ENCODE measurements at regions not wholly inside any gene's neighbourhood (a gene's known extent, or its start where the extent isn't known, plus 50 kb on each side); places are given as distances from the start of the nearest gene placed in this dataset.

GRCh38 chr2:186941853-186942252, 92.9 kb upstream of the ZSWIM2 start:
- Histone ChIP-seq H3K27ac (no peak overlapping the region), H3K9me3 (no peaks in the 10 kb centered on the region), H3K27me3 (no peaks in the 10 kb centered on the region), H3K4me1 (no peaks in the 10 kb centered on the region), H3K4me3 (no peak overlapping the region), H3K36me3 (no peaks in the 10 kb centered on the region)
- intact Hi-C loops (cut with DNase I), result no loop called here
- WGBS, 2 donors, result 33 to 82% methylated on average over 1 of the region's 1 CpG
- no peak for TF ChIP-seq POLR2A (IDR thresholded peaks at IDR 0.05)
- TF ChIP-seq CTCF (IDR thresholded peaks at IDR 0.05), result no peak
- DNase-seq, result no peak

- no peak for TF ChIP-seq CTCF (IDR thresholded peaks at IDR 0.05)
- TF ChIP-seq POLR2A (IDR thresholded peaks at IDR 0.05), result no peak
- 49 to 53% methylated on average over 2 of the region's 2 CpGs for WGBS, 2 donors
- Histone ChIP-seq H3K4me3 (no peak overlapping the region), H3K9me3 (no peaks in the 10 kb centered on the region), H3K4me1 (no peaks in the 10 kb centered on the region), H3K36me3 (no peaks in the 10 kb centered on the region), H3K27me3 (no peaks in the 10 kb centered on the region), H3K27ac (no peak overlapping the region)
- no peak for DNase-seq
- intact Hi-C loops (cut with DNase I), result no loop called here
Observed at GRCh38 chr2:186940463-186940862, 91.5 kb upstream of the ZSWIM2 start.

GRCh38 chr2:186934420-186934819, 85.5 kb upstream of the ZSWIM2 start:
- no peak for DNase-seq
- TF ChIP-seq CTCF (IDR thresholded peaks at IDR 0.05) (no peak), POLR2A (IDR thresholded peaks at IDR 0.05) (no peak)
- H3K4me1 ChIP-seq, result no peaks in the 10 kb centered on the region
- no peaks in the 10 kb centered on the region for H3K36me3 ChIP-seq
- no peaks in the 10 kb centered on the region for H3K27me3 ChIP-seq
- H3K9me3 ChIP-seq, result no peaks in the 10 kb centered on the region
- no peak overlapping the region for H3K27ac ChIP-seq
- no peak overlapping the region for H3K4me3 ChIP-seq
- 78 to 83% methylated on average over 4 of the region's 4 CpGs for WGBS, 2 donors
- intact Hi-C loops (cut with DNase I), result no loop called here

GRCh38 chr2:186927867-186928191, 78.9 kb upstream of the ZSWIM2 start:
- Histone ChIP-seq H3K4me1 (no peaks in the 10 kb centered on the region), H3K9me3 (no peaks in the 10 kb centered on the region), H3K27me3 (no peaks in the 10 kb centered on the region), H3K4me3 (no peak overlapping the region), H3K27ac (no peak overlapping the region), H3K36me3 (no peaks in the 10 kb centered on the region)
- intact Hi-C loops (cut with DNase I), result no loop called here
- no peak for DNase-seq
- TF ChIP-seq CTCF (IDR thresholded peaks at IDR 0.05), result no peak
- no peak for TF ChIP-seq POLR2A (IDR thresholded peaks at IDR 0.05)

- H3K27ac ChIP-seq, result no peak overlapping the region
- intact Hi-C loops (cut with DNase I), result no loop called here
- H3K4me3 ChIP-seq, result no peak overlapping the region
- no peaks in the 10 kb centered on the region for H3K9me3 ChIP-seq
- no peaks in the 10 kb centered on the region for H3K36me3 ChIP-seq
- H3K4me1 ChIP-seq, result no peaks in the 10 kb centered on the region
- 97 to 100% methylated on average over 4 of the region's 4 CpGs for WGBS, 2 donors
- H3K27me3 ChIP-seq, result no peaks in the 10 kb centered on the region
- no peak for DNase-seq
- TF ChIP-seq CTCF (IDR thresholded peaks at IDR 0.05) (no peak), POLR2A (IDR thresholded peaks at IDR 0.05) (no peak)
Observed at GRCh38 chr2:186927185-186927866, 78.4 kb upstream of the ZSWIM2 start.
